GM23338 (cell line): ENCODE measurements at regions not wholly inside any gene's neighbourhood (a gene's known extent, or its start where the extent isn't known, plus 50 kb on each side); places are given as distances from the start of the nearest gene placed in this dataset.

Experiments
- ATAC-seq: fragments of 200-7000 bp; cut with Tn5 transposase; 3 replicates; pipeline ENCODE4 v1.9.1; 2020
- DNase-seq: peaks from one replicate; pipeline ENCODE4 v3.0.0-alpha.2; 2015; ENCODE audit warnings: low spot score
- H2AFZ ChIP-seq: fragments of 200-600 bp; sonication (generic); 2 replicates; pipeline ENCODE4 v1.8.0; 2016; ENCODE audit warnings: antibody characterized with exemption, mild to moderate bottlenecking, moderate library complexity
- H3F3A ChIP-seq: fragments of 200-600 bp; sonication (generic); replicated peaks from 2 replicates; pipeline ENCODE4 v1.8.0; 2017; ENCODE audit warnings: antibody characterized with exemption, mixed run types, low read depth
- H3K27ac ChIP-seq: fragments of 200-600 bp; sonication (generic); 2 replicates; pipeline ENCODE4 v1.6.1; 2016; ENCODE audit warnings: low read depth
- H3K27me3 ChIP-seq: fragments of 200-600 bp; sonication (generic); 2 replicates; pipeline ENCODE4 v1.8.0; 2016; ENCODE audit warnings: mild to moderate bottlenecking, mixed run types, moderate library complexity; ENCODE audit not compliant: insufficient read depth
- H3K36me3 ChIP-seq: fragments of 200-600 bp; sonication (generic); 2 replicates; pipeline ENCODE4 v1.8.0; 2016; ENCODE audit warnings: mild to moderate bottlenecking; ENCODE audit not compliant: insufficient read depth
- H3K4me1 ChIP-seq: fragments of 200-600 bp; sonication (generic); 2 replicates; pipeline ENCODE4 v1.8.0; 2016; ENCODE audit warnings: mild to moderate bottlenecking, moderate library complexity; ENCODE audit not compliant: insufficient read depth
- H3K4me2 ChIP-seq: fragments of 200-600 bp; sonication (generic); 2 replicates; pipeline ENCODE4 v1.7.1; 2017; ENCODE audit warnings: mixed run types
- H3K4me3 ChIP-seq: fragments of 200-600 bp; sonication (generic); 2 replicates; pipeline ENCODE4 v1.6.1; 2016; ENCODE audit warnings: mixed run types
- H3K79me2 ChIP-seq: fragments of 200-600 bp; sonication (generic); replicated peaks from 2 replicates; pipeline ENCODE4 v1.8.0; 2017; ENCODE audit warnings: mild to moderate bottlenecking; ENCODE audit not compliant: insufficient read depth
- H3K9me2 ChIP-seq: fragments of 200-600 bp; sonication (generic); 2 replicates; pipeline ENCODE4 v1.8.0; 2017; ENCODE audit not compliant: insufficient read depth
- H4K20me1 ChIP-seq: fragments of 200-600 bp; sonication (generic); replicated peaks from 2 replicates; pipeline ENCODE4 v1.8.0; 2017; ENCODE audit warnings: mild to moderate bottlenecking; ENCODE audit not compliant: insufficient read depth
- H3K27ac Mint-ChIP-seq: 2 replicates; pipeline ENCODE4 v1.8.0; 2020; ENCODE audit warnings: inconsistent platforms, mild to moderate bottlenecking, moderate library complexity, mixed read lengths
- H3K27me3 Mint-ChIP-seq: 3 replicates; pipeline ENCODE4 v1.8.0; 2022; ENCODE audit warnings: low read depth, mild to moderate bottlenecking, moderate library complexity, mixed read lengths, inconsistent platforms; ENCODE audit not compliant: insufficient read depth, poor library complexity
- H3K36me3 Mint-ChIP-seq: 3 replicates; pipeline ENCODE4 v1.8.0; 2021; ENCODE audit warnings: low read depth, mild to moderate bottlenecking, inconsistent platforms, moderate library complexity, mixed read lengths
- H3K4me1 Mint-ChIP-seq: 3 replicates; pipeline ENCODE4 v1.8.0; 2020; ENCODE audit warnings: mild to moderate bottlenecking, inconsistent platforms, mixed read lengths
- H3K4me3 Mint-ChIP-seq: 3 replicates; pipeline ENCODE4 v1.8.0; 2021; ENCODE audit warnings: moderate library complexity, mild to moderate bottlenecking, inconsistent platforms, mixed read lengths
- H3K9me3 Mint-ChIP-seq: 3 replicates; pipeline ENCODE4 v1.8.0; 2020; ENCODE audit warnings: moderate library complexity, mild to moderate bottlenecking, inconsistent platforms, mixed read lengths
- CREB1 ChIP-seq: fragments of 250-450 bp; sonication (Bioruptor Pico); IDR thresholded peaks from 2 replicates; pipeline ENCODE4 v1.5.0; 2020; ENCODE audit warnings: low read depth, mild to moderate bottlenecking, moderate library complexity
- EZH2 ChIP-seq: fragments of 200-600 bp; sonication (generic); IDR thresholded peaks from one replicate; pipeline ENCODE4 v1.8.0; 2017; ENCODE audit warnings: antibody characterized with exemption, mild to moderate bottlenecking, low read depth; ENCODE audit not compliant: unreplicated experiment
- EZH2phosphoT487 ChIP-seq: fragments of 200-600 bp; sonication (generic); IDR thresholded peaks from one replicate; pipeline ENCODE4 v1.8.1; 2018; ENCODE audit warnings: antibody characterized with exemption; ENCODE audit not compliant: unreplicated experiment
- JUNB ChIP-seq: IDR thresholded peaks from one replicate; pipeline ENCODE4 v1.6.1; 2016; ENCODE audit warnings: antibody characterized with exemption; ENCODE audit not compliant: unreplicated experiment
- NANOG ChIP-seq: IDR thresholded peaks from 2 replicates; pipeline ENCODE4 v1.6.1; 2016; ENCODE audit warnings: antibody characterized with exemption, borderline replicate concordance
- POLR2AphosphoS5 ChIP-seq: IDR thresholded peaks from 2 replicates; pipeline ENCODE4 v1.6.1; 2016; ENCODE audit warnings: antibody characterized with exemption, low read depth
- STAT1 ChIP-seq: IDR thresholded peaks from one replicate; pipeline ENCODE4 v1.6.1; 2016; ENCODE audit warnings: antibody characterized with exemption; ENCODE audit not compliant: unreplicated experiment
- ZNF114 ChIP-seq: fragments of 250-450 bp; sonication (Bioruptor Pico); IDR thresholded peaks from 2 replicates; pipeline ENCODE4 v1.5.0; 2020; ENCODE audit warnings: mild to moderate bottlenecking, moderate library complexity
- ZNF331 ChIP-seq: fragments of 250-450 bp; sonication (Bioruptor Pico); IDR thresholded peaks from 2 replicates; pipeline ENCODE4 v1.5.0; 2020; ENCODE audit warnings: low read depth, mild to moderate bottlenecking, moderate library complexity
- TF ChIP-seq, protein P1 (sequence below): IDR thresholded peaks from 2 replicates; pipeline ENCODE4 v1.6.1; 2016; ENCODE audit warnings: antibody characterized with exemption
- TF ChIP-seq, protein P2 (sequence below): fragments of 250-450 bp; sonication (Bioruptor Pico); IDR thresholded peaks from 2 replicates; pipeline ENCODE4 v1.5.0; 2020; ENCODE audit warnings: mild to moderate bottlenecking, moderate library complexity
- TF ChIP-seq, protein P3 (sequence below), 2 experiments: fragments of 200-600 bp in 1 of 2; sonication (generic) in 1 of 2; conservative IDR thresholded peaks; 2 replicates each; pipeline versions ENCODE4 v1.5.1 to v1.6.1; 2016 to 2017; ENCODE audit warnings: antibody characterized with exemption in 2 of 2, low read depth in 2 of 2, mild to moderate bottlenecking in 2 of 2, moderate library complexity in 1 of 2
- TF ChIP-seq, protein P4 (sequence below): IDR thresholded peaks from one replicate; pipeline ENCODE4 v1.6.1; 2018; ENCODE audit warnings: antibody characterized with exemption; ENCODE audit not compliant: unreplicated experiment

DNA sequence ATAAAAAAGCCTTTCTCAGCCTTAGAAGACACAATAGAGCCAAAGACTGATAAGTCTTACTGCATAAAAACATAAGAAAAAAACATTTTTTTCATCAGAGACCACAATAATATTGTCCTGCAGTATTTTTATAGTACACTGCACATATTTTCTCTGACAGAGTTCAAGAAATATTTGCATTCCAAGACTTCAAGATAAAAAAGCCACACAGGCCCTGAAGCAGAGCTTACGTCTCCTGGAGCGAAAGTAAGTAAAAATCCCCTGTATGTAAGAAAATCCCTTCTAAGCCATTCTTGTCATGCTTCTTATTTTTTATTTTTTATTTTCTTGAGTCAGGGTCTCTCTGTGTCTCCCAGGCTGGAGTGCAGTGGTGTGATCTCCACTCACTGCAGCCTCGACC is 755.9 kb downstream of the LIG4 start:
- ATAC-seq (no peak), DNase-seq (no peak)
- H3K27ac Mint-ChIP-seq, result no peak overlapping the region

More for the DNA sequence above, 755.9 kb downstream of the LIG4 start:
- no peak for TF ChIP-seq STAT1
- no peak for TF ChIP-seq EZH2
- no peak for TF ChIP-seq JUNB
- TF ChIP-seq ZNF114, result no peak
- TF ChIP-seq, protein P1, sequence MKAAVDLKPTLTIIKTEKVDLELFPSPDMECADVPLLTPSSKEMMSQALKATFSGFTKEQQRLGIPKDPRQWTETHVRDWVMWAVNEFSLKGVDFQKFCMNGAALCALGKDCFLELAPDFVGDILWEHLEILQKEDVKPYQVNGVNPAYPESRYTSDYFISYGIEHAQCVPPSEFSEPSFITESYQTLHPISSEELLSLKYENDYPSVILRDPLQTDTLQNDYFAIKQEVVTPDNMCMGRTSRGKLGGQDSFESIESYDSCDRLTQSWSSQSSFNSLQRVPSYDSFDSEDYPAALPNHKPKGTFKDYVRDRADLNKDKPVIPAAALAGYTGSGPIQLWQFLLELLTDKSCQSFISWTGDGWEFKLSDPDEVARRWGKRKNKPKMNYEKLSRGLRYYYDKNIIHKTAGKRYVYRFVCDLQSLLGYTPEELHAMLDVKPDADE, result no peak
- TF ChIP-seq ZNF331 (CRISPR knock-in tag), result no peak
- TF ChIP-seq, protein P2, sequence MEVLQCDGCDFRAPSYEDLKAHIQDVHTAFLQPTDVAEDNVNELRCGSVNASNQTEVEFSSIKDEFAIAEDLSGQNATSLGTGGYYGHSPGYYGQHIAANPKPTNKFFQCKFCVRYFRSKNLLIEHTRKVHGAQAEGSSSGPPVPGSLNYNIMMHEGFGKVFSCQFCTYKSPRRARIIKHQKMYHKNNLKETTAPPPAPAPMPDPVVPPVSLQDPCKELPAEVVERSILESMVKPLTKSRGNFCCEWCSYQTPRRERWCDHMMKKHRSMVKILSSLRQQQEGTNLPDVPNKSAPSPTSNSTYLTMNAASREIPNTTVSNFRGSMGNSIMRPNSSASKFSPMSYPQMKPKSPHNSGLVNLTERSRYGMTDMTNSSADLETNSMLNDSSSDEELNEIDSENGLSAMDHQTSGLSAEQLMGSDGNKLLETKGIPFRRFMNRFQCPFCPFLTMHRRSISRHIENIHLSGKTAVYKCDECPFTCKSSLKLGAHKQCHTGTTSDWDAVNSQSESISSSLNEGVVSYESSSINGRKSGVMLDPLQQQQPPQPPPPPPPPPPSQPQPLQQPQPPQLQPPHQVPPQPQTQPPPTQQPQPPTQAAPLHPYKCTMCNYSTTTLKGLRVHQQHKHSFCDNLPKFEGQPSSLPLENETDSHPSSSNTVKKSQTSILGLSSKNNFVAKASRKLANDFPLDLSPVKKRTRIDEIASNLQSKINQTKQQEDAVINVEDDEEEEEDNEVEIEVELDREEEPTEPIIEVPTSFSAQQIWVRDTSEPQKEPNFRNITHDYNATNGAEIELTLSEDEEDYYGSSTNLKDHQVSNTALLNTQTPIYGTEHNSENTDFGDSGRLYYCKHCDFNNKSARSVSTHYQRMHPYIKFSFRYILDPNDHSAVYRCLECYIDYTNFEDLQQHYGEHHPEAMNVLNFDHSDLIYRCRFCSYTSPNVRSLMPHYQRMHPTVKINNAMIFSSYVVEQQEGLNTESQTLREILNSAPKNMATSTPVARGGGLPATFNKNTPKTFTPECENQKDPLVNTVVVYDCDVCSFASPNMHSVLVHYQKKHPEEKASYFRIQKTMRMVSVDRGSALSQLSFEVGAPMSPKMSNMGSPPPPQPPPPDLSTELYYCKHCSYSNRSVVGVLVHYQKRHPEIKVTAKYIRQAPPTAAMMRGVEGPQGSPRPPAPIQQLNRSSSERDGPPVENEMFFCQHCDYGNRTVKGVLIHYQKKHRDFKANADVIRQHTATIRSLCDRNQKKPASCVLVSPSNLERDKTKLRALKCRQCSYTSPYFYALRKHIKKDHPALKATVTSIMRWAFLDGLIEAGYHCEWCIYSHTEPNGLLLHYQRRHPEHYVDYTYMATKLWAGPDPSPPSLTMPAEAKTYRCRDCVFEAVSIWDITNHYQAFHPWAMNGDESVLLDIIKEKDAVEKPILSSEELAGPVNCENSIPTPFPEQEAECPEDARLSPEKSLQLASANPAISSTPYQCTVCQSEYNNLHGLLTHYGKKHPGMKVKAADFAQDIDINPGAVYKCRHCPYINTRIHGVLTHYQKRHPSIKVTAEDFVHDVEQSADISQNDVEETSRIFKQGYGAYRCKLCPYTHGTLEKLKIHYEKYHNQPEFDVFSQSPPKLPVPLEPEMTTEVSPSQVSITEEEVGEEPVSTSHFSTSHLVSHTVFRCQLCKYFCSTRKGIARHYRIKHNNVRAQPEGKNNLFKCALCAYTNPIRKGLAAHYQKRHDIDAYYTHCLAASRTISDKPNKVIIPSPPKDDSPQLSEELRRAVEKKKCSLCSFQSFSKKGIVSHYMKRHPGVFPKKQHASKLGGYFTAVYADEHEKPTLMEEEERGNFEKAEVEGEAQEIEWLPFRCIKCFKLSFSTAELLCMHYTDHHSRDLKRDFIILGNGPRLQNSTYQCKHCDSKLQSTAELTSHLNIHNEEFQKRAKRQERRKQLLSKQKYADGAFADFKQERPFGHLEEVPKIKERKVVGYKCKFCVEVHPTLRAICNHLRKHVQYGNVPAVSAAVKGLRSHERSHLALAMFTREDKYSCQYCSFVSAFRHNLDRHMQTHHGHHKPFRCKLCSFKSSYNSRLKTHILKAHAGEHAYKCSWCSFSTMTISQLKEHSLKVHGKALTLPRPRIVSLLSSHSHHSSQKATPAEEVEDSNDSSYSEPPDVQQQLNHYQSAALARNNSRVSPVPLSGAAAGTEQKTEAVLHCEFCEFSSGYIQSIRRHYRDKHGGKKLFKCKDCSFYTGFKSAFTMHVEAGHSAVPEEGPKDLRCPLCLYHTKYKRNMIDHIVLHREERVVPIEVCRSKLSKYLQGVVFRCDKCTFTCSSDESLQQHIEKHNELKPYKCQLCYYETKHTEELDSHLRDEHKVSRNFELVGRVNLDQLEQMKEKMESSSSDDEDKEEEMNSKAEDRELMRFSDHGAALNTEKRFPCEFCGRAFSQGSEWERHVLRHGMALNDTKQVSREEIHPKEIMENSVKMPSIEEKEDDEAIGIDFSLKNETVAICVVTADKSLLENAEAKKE (CRISPR knock-in tag), result no peak
- TF ChIP-seq EZH2phosphoT487, result no peak
- TF ChIP-seq CREB1, result no peak
- TF ChIP-seq, protein P3, sequence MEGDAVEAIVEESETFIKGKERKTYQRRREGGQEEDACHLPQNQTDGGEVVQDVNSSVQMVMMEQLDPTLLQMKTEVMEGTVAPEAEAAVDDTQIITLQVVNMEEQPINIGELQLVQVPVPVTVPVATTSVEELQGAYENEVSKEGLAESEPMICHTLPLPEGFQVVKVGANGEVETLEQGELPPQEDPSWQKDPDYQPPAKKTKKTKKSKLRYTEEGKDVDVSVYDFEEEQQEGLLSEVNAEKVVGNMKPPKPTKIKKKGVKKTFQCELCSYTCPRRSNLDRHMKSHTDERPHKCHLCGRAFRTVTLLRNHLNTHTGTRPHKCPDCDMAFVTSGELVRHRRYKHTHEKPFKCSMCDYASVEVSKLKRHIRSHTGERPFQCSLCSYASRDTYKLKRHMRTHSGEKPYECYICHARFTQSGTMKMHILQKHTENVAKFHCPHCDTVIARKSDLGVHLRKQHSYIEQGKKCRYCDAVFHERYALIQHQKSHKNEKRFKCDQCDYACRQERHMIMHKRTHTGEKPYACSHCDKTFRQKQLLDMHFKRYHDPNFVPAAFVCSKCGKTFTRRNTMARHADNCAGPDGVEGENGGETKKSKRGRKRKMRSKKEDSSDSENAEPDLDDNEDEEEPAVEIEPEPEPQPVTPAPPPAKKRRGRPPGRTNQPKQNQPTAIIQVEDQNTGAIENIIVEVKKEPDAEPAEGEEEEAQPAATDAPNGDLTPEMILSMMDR (conservative IDR thresholded peaks at IDR 0.05; ENCODE audit: low read depth in 2 of 2), result no peak
- no peak for TF ChIP-seq POLR2AphosphoS5
- TF ChIP-seq, protein P4, sequence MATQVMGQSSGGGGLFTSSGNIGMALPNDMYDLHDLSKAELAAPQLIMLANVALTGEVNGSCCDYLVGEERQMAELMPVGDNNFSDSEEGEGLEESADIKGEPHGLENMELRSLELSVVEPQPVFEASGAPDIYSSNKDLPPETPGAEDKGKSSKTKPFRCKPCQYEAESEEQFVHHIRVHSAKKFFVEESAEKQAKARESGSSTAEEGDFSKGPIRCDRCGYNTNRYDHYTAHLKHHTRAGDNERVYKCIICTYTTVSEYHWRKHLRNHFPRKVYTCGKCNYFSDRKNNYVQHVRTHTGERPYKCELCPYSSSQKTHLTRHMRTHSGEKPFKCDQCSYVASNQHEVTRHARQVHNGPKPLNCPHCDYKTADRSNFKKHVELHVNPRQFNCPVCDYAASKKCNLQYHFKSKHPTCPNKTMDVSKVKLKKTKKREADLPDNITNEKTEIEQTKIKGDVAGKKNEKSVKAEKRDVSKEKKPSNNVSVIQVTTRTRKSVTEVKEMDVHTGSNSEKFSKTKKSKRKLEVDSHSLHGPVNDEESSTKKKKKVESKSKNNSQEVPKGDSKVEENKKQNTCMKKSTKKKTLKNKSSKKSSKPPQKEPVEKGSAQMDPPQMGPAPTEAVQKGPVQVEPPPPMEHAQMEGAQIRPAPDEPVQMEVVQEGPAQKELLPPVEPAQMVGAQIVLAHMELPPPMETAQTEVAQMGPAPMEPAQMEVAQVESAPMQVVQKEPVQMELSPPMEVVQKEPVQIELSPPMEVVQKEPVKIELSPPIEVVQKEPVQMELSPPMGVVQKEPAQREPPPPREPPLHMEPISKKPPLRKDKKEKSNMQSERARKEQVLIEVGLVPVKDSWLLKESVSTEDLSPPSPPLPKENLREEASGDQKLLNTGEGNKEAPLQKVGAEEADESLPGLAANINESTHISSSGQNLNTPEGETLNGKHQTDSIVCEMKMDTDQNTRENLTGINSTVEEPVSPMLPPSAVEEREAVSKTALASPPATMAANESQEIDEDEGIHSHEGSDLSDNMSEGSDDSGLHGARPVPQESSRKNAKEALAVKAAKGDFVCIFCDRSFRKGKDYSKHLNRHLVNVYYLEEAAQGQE, result no peak
- no peak for TF ChIP-seq NANOG
- Histone ChIP-seq H3K79me2 (no peaks in the 10 kb centered on the region), H3K27ac (no peak overlapping the region), H4K20me1 (no peaks in the 10 kb centered on the region), H3K4me1 (no peaks in the 10 kb centered on the region), H3K4me2 (no peak overlapping the region), H3K27me3 (no peaks in the 10 kb centered on the region), H2AFZ (no peak overlapping the region), H3K4me3 (no peak overlapping the region), H3F3A (no peaks in the 10 kb centered on the region), H3K9me2 (no peaks in the 10 kb centered on the region), H3K36me3 (no peaks in the 10 kb centered on the region)
- Mint-ChIP-seq H3K27me3 (no peaks in the 10 kb centered on the region), H3K4me1 (peaks cover 11% of the 10 kb centered on the region; the same call in 2 of the 3 replicates), H3K4me3 (no peak overlapping the region), H3K9me3 (peaks cover 11% of the 10 kb centered on the region), H3K36me3 (peaks cover 5% of the 10 kb centered on the region; the same call in 2 of the 3 replicates)
